IMR-90 (cell line): ENCODE measurements at regions not wholly inside any gene's neighbourhood (a gene's known extent, or its start where the extent isn't known, plus 50 kb on each side); places are given as distances from the start of the nearest gene placed in this dataset.

Experiments
- ATAC-seq: fragments of 200-7000 bp; cut with Tn5 transposase; 2 replicates; pipeline ENCODE4 v1.9.1; 2020; ENCODE audit warnings: low read depth, mild to moderate bottlenecking, moderate library complexity
- BruUV-seq: library from RNA; stranded (reverse); fragments of 400-500 nt; replicated peaks from 2 replicates; lab custom pipeline; 2021; lab: Mats Ljungman, UMichigan
- CTCF ChIA-PET: fragments of 300-600 bp; formaldehyde crosslinking; extraction: SDS; loops from one replicate; lab custom pipeline; 2021; ENCODE audit warnings: antibody characterized with exemption; lab: Yijun Ruan, JAX
- POLR2A ChIA-PET: fragments of 300-600 bp; sonication (Branson Sonifier 250); formaldehyde crosslinking; loops from one replicate; lab custom pipeline; 2022; ENCODE audit warnings: antibody characterized with exemption; ENCODE audit not compliant: unreplicated experiment; lab: Charles Lee
- DNase-seq: peaks from one replicate; pipeline ENCODE4 v3.0.0; 2013
- H2AFZ ChIP-seq: replicated peaks from 2 replicates; pipeline ENCODE3; 2013; ENCODE audit warnings: low read length, mild to moderate bottlenecking; ENCODE audit not compliant: poor library complexity
- H2AK5ac ChIP-seq: 2 replicates; pipeline ENCODE4 v1.6.1; 2013; ENCODE audit warnings: low read depth, low read length, inconsistent platforms
- H2AK9ac ChIP-seq: replicated peaks from 2 replicates; pipeline ENCODE3; 2013; ENCODE audit warnings: mild to moderate bottlenecking, low read depth, low read length, moderate library complexity; ENCODE audit not compliant: poor library complexity
- H2BK120ac ChIP-seq: 2 replicates; pipeline ENCODE4 v1.6.1; 2013; ENCODE audit warnings: low read depth, low read length, inconsistent platforms
- H2BK15ac ChIP-seq: 3 replicates; pipeline ENCODE4 v1.6.1; 2013; ENCODE audit warnings: low read depth, low read length, inconsistent platforms
- H2BK20ac ChIP-seq: 2 replicates; pipeline ENCODE4 v1.6.1; 2013; ENCODE audit warnings: low read depth, mild to moderate bottlenecking, inconsistent platforms, low read length, moderate library complexity
- H2BK5ac ChIP-seq: 2 replicates; pipeline ENCODE4 v1.6.1; 2013; ENCODE audit warnings: mild to moderate bottlenecking, low read depth, low read length, inconsistent platforms; ENCODE audit not compliant: poor library complexity, severe bottlenecking
- H3K14ac ChIP-seq: replicated peaks from 2 replicates; pipeline ENCODE4 v1.6.1; 2013; ENCODE audit warnings: low read depth, low read length, inconsistent platforms
- H3K18ac ChIP-seq: 2 replicates; pipeline ENCODE4 v1.6.1; 2013; ENCODE audit warnings: low read depth, low read length, control low read depth
- H3K23ac ChIP-seq: 2 replicates; pipeline ENCODE4 v1.6.1; 2013; ENCODE audit warnings: low read depth, low read length, inconsistent platforms
- H3K27ac ChIP-seq: 2 replicates; pipeline ENCODE4 v1.5.1; 2013; ENCODE audit warnings: mild to moderate bottlenecking, control low read depth, low read length; ENCODE audit not compliant: insufficient read depth
- H3K27me3 ChIP-seq: 2 replicates; pipeline ENCODE4 v1.6.1; 2013; ENCODE audit warnings: low read length; ENCODE audit not compliant: control insufficient read depth, insufficient read depth
- H3K36me3 ChIP-seq: 2 replicates; pipeline ENCODE4 v1.6.1; 2013; ENCODE audit warnings: low read length, mixed read lengths; ENCODE audit not compliant: control insufficient read depth, insufficient read depth
- H3K4ac ChIP-seq: 2 replicates; pipeline ENCODE4 v1.6.1; 2013; ENCODE audit warnings: low read depth, low read length, inconsistent platforms
- H3K4me1 ChIP-seq: 2 replicates; pipeline ENCODE4 v1.6.1; 2013; ENCODE audit warnings: low read length, mixed read lengths; ENCODE audit not compliant: control insufficient read depth, insufficient read depth
- H3K4me2 ChIP-seq: 2 replicates; pipeline ENCODE4 v1.6.1; 2013; ENCODE audit warnings: low read depth, mild to moderate bottlenecking, control low read depth, low read length, moderate library complexity
- H3K4me3 ChIP-seq: 2 replicates; pipeline ENCODE4 v1.5.1; 2013; ENCODE audit warnings: low read depth, mild to moderate bottlenecking, control low read depth, low read length, moderate library complexity; ENCODE audit not compliant: insufficient read depth
- H3K56ac ChIP-seq: 2 replicates; pipeline ENCODE4 v1.6.1; 2013; ENCODE audit warnings: low read length, inconsistent platforms; ENCODE audit not compliant: insufficient read depth; ENCODE audit errors: extremely low read depth
- H3K79me1 ChIP-seq, 2 experiments: 2 replicates each; pipeline ENCODE4 v1.6.1; 2013; ENCODE audit warnings: low read length in 2 of 2, inconsistent platforms in 1 of 2, low read depth in 1 of 2
- H3K9ac ChIP-seq: 2 replicates; pipeline ENCODE4 v1.6.1; 2013; ENCODE audit warnings: low read depth, low read length, control low read depth
- H3K9me1 ChIP-seq: 2 replicates; pipeline ENCODE4 v1.6.1; 2013; ENCODE audit warnings: low read length, inconsistent platforms; ENCODE audit not compliant: insufficient read depth
- H3K9me3 ChIP-seq: 2 replicates; pipeline ENCODE4 v1.6.1; 2013; ENCODE audit warnings: low read length; ENCODE audit not compliant: control insufficient read depth, insufficient read depth
- H4K20me1 ChIP-seq: 2 replicates; pipeline ENCODE4 v1.6.1; 2013; ENCODE audit warnings: low read length, inconsistent platforms; ENCODE audit not compliant: insufficient read depth
- H4K5ac ChIP-seq: 2 replicates; pipeline ENCODE4 v1.6.1; 2013; ENCODE audit warnings: mild to moderate bottlenecking, low read depth, low read length, control low read depth
- H4K8ac ChIP-seq, 2 experiments: 2 replicates each; pipeline ENCODE4 v1.6.1; 2013; ENCODE audit warnings: low read depth in 2 of 2, low read length in 2 of 2, control low read depth in 1 of 2, inconsistent platforms in 1 of 2
- H4K91ac ChIP-seq: 2 replicates; pipeline ENCODE4 v1.6.1; 2013; ENCODE audit warnings: low read depth, low read length, inconsistent platforms; ENCODE audit not compliant: insufficient read depth
- BHLHE40 ChIP-seq: fragments of 150-350 bp; IDR thresholded peaks from 2 replicates; pipeline ENCODE4 v1.6.1; 2016; ENCODE audit warnings: mild to moderate bottlenecking, low read depth, low read length
- CEBPB ChIP-seq: IDR thresholded peaks from 2 replicates; pipeline ENCODE4 v1.6.1; 2012; ENCODE audit warnings: low read depth, low read length, improper control_type of control experiment
- CHD1 ChIP-seq: IDR thresholded peaks from 2 replicates; pipeline ENCODE4 v1.6.1; 2012; ENCODE audit warnings: low read depth, low read length, improper control_type of control experiment
- FOS ChIP-seq: fragments of 150-350 bp; IDR thresholded peaks from 2 replicates; pipeline ENCODE4 v1.6.1; 2016; ENCODE audit warnings: low read depth, low read length
- MAFK ChIP-seq: IDR thresholded peaks from 2 replicates; pipeline ENCODE4 v1.6.1; 2012; ENCODE audit warnings: low read depth, low read length, improper control_type of control experiment
- MAZ ChIP-seq: IDR thresholded peaks from 2 replicates; pipeline ENCODE4 v1.6.1; 2012; ENCODE audit warnings: low read depth, mild to moderate bottlenecking, low read length, improper control_type of control experiment, moderate library complexity, borderline replicate concordance
- MXI1 ChIP-seq: IDR thresholded peaks from 2 replicates; pipeline ENCODE4 v1.6.1; 2012; ENCODE audit warnings: low read depth, mild to moderate bottlenecking, low read length, moderate library complexity, borderline replicate concordance
- NFE2L2 ChIP-seq: fragments of 150-350 bp; IDR thresholded peaks from 2 replicates; pipeline ENCODE4 v1.6.1; 2016; ENCODE audit warnings: low read depth, mild to moderate bottlenecking, low read length
- POLR2A ChIP-seq: IDR thresholded peaks from 2 replicates; pipeline ENCODE4 v1.6.1; 2012; ENCODE audit warnings: mild to moderate bottlenecking, low read depth, low read length
- RCOR1 ChIP-seq: IDR thresholded peaks from 2 replicates; pipeline ENCODE4 v1.6.1; 2012; ENCODE audit warnings: mild to moderate bottlenecking, low read length, improper control_type of control experiment; ENCODE audit not compliant: insufficient replicate concordance
- RFX5 ChIP-seq: IDR thresholded peaks from 2 replicates; pipeline ENCODE4 v1.8.0; 2012; ENCODE audit warnings: low read depth, mild to moderate bottlenecking, low read length, moderate library complexity
- SMC3 ChIP-seq: fragments of 150-350 bp; IDR thresholded peaks from 2 replicates; pipeline ENCODE4 v1.6.1; 2016; ENCODE audit warnings: low read depth, mild to moderate bottlenecking, antibody characterized with exemption, low read length, moderate library complexity
- WGBS, 2 experiments: methylation state at CpG; one replicate each; pipeline versions ENCODE4 v1.1.5 to v1.1.7; 2013; ENCODE audit warnings: missing lambda C conversion rate in 2 of 2; ENCODE audit not compliant: insufficient read length in 1 of 2; ENCODE audit errors: extremely low coverage in 2 of 2; 5-methylcytosine and 5-hydroxymethylcytosine counted together
- dilution Hi-C: fragments of 300-500 bp; cut with HindIII; formaldehyde crosslinking; loops from one replicate; pipeline ENCODE4 v1.14.3; 2018; ENCODE audit warnings: low sequenced_read_pairs; ENCODE audit not compliant: unreplicated experiment
- in situ Hi-C: fragments of 300-500 bp; cut with MboI; formaldehyde crosslinking; loops from 3 replicates; pipeline ENCODE4 v1.14.3; 2019; ENCODE audit warnings: low sequenced_read_pairs, inconsistent platforms, mixed read lengths
- intact Hi-C: fragments of 100-400 bp; cut with micrococcal nuclease; formaldehyde crosslinking; loops from 2 replicates; pipeline ENCODE4 v1.10.0; 2022
- TF ChIP-seq, protein P1 (sequence below): fragments of 150-350 bp; IDR thresholded peaks from 2 replicates; pipeline ENCODE4 v1.6.1; 2016; ENCODE audit warnings: low read depth, mild to moderate bottlenecking, low read length, moderate library complexity, borderline replicate concordance
- TF ChIP-seq, protein P2 (sequence below): fragments of 150-350 bp; IDR thresholded peaks from 2 replicates; pipeline ENCODE4 v1.6.1; 2017; ENCODE audit warnings: mild to moderate bottlenecking, antibody characterized with exemption, low read length, low read depth

DNA sequence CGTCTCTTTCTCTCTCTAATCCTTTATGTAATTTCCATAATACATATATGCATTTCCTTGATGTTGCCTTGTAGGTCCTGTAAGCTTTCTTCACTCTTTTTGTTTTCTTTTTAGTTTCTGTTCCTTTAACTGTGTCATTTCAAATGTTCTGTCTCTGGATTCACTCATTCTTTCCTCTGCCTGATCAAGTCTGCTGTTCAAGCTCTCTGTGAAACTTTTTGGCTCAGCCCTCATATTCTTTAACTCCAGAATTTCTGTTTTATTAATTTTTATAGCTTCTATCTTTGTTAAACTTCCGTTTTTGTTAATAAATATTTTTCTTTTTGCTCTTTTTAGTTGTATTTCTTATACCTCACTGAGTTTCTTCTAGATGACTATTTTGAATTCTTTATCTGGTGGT is 321.3 kb upstream of the LMO3 start:
- POLR2A ChIA-PET, result no interaction called here
- in situ Hi-C loops, result no loop called here
- no peak overlapping the region for H2BK5ac ChIP-seq

More for the DNA sequence above, 321.3 kb upstream of the LMO3 start:
- H3K56ac ChIP-seq, result no peak overlapping the region
- no peak overlapping the region for H3K4me3 ChIP-seq
- no peak for DNase-seq
- no peak overlapping the region for H3K18ac ChIP-seq
- no peak overlapping the region for H3K27ac ChIP-seq
- no peak overlapping the region for H2BK20ac ChIP-seq
- no peaks in the 10 kb centered on the region for H4K20me1 ChIP-seq
- H3K4me1 ChIP-seq, result no peaks in the 10 kb centered on the region
- H3K79me1 ChIP-seq, result no peaks in the 10 kb centered on the region
- dilution Hi-C loops, result no loop called here
- H4K8ac ChIP-seq, result no peak overlapping the region
- H2AK5ac ChIP-seq, result no peak overlapping the region
- BruUV-seq, result no TSS peak
- no peak overlapping the region for H3K14ac ChIP-seq
- no CpG with 5 or more reads among the region's 2 CpGs for WGBS, 2 experiments
- no peak overlapping the region for H4K91ac ChIP-seq
- H3K27me3 ChIP-seq, result no peaks in the 10 kb centered on the region
- H2AFZ ChIP-seq, result no peak overlapping the region
- H4K5ac ChIP-seq, result no peak overlapping the region
- no peaks in the 10 kb centered on the region for H3K9me1 ChIP-seq
- H3K36me3 ChIP-seq, result no peaks in the 10 kb centered on the region
- H3K4ac ChIP-seq, result no peak overlapping the region
- H3K9me3 ChIP-seq, result peaks cover 6% of the 10 kb centered on the region
- no peak overlapping the region for H2AK9ac ChIP-seq
- no peak for ATAC-seq
- H2BK120ac ChIP-seq, result no peak overlapping the region
- no peak overlapping the region for H3K9ac ChIP-seq
- intact Hi-C loops, result no loop called here
- CTCF ChIA-PET, result no interaction called here
- H3K23ac ChIP-seq, result no peak overlapping the region
- TF ChIP-seq, protein P1, sequence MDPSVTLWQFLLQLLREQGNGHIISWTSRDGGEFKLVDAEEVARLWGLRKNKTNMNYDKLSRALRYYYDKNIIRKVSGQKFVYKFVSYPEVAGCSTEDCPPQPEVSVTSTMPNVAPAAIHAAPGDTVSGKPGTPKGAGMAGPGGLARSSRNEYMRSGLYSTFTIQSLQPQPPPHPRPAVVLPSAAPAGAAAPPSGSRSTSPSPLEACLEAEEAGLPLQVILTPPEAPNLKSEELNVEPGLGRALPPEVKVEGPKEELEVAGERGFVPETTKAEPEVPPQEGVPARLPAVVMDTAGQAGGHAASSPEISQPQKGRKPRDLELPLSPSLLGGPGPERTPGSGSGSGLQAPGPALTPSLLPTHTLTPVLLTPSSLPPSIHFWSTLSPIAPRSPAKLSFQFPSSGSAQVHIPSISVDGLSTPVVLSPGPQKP, result no peak
- TF ChIP-seq CHD1, result no peak
- no peak for TF ChIP-seq NFE2L2
- no peak for TF ChIP-seq BHLHE40
- no peak for TF ChIP-seq FOS
- TF ChIP-seq, protein P2, sequence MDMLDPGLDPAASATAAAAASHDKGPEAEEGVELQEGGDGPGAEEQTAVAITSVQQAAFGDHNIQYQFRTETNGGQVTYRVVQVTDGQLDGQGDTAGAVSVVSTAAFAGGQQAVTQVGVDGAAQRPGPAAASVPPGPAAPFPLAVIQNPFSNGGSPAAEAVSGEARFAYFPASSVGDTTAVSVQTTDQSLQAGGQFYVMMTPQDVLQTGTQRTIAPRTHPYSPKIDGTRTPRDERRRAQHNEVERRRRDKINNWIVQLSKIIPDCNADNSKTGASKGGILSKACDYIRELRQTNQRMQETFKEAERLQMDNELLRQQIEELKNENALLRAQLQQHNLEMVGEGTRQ, result no peak
- no peak for TF ChIP-seq CEBPB
- no peak for TF ChIP-seq MXI1
- TF ChIP-seq MAFK, result no peak
- TF ChIP-seq RCOR1, result no peak
- TF ChIP-seq MAZ, result no peak
- TF ChIP-seq POLR2A, result no peak
- no peak for TF ChIP-seq RFX5
- no peak for TF ChIP-seq SMC3
- H3K4me2 ChIP-seq, result no peak overlapping the region
- no peak overlapping the region for H2BK15ac ChIP-seq
